ENCODE measurements at regions not wholly inside any gene's neighbourhood (a gene's known extent, or its start where the extent isn't known, plus 50 kb on each side); places are given as distances from the start of the nearest gene placed in this dataset.
"Not testable (repeated sequence)": the region's sequence is repeated elsewhere in the genome, so short reads cannot be mapped to it uniquely, and the experiment has no call there.

- DNase-seq: peak; percentile 38
These were observed 117.0 kb upstream of the TEX13C start for GRCh38 chrX:125202591-125203248.

DNA sequence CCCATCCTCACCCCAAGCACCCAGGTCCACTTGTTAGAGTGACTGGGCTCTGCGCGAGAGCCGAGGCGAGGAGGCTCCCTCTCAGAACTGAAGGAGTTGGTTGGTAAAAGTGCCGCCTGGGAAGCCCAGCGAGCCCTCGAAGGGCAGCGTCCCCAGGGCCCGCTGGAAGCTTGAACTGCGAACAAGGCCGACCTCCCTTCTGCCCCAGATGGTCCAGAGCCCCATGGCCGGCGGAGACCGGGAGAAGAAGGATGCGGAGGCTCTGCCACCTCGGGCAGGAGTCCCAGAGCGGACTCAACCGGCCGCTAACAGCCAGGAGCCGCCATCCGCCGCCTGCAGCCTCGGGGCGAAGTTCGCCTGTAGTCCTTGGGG is 116.3 kb upstream of the TEX13C start:
- no peak for DNase-seq

GRCh38 chrX:125203737-125204578 is 115.7 kb upstream of the TEX13C start:
- DNase-seq: peak; percentile 74

DNA sequence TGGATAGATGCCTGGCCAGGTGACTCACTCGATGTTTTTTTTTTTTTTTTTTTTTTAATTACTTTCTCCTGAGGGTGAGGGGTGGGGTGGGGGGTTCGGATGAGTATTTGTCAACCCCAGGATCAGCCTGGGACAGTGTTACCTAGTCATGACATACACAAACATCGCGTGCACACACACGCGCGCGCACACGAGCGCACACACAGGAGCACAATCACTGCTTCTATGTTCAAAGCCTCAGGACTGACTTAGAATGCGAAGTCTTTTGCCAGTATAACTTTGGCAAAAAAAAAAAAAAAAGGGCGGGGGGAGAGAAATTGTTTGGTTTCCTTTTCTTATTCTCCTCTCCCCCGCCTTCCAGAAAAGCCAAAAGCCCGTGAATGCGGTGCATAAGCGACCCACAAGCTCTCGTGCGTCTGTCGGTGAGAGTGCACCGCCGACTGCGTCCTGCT is 115.0 kb upstream of the TEX13C start:
- peak; percentile 64 for DNase-seq

GRCh38 chrX:125205133-125205917 is 114.3 kb upstream of the TEX13C start:
- DNase-seq: peak; percentile 88

DNA sequence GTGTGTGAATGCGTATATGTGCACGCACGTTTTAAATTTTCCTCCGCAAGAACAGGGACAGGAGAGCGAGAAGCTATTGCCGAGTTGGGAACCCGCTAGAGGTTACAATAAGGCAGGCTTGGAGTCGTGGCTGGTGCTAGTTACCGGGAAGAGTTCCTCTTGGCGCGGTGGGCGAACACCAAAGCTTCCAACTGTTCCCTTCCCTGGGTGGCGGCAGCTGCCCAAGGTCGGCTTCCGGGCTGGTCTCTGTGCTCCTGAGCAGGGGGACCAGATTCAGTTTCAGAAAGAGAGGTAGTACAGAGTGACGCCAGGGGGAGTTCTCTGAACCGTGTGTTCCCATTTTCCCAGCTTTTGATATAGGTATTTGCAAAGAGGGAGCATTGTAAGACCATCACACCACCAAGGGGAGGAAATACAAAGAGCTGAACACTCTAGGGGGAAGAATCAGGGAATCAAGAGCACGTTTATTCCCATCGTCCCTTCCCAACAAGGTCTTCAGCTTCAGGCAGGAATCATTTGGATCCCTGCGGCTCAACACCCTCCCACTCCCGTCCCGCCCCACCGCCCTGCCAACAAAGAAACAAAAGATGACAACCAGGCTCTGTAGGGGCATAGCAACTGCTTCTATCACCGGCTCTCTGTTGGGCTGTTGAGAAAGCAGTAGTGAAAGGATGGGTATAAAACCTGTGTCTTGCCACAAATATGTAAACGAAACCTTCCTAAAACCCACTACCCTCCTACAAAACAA is 113.6 kb upstream of the TEX13C start:
- peak; percentile 75 for DNase-seq

- no peak for DNase-seq
These were observed 109.5 kb upstream of the TEX13C start for GRCh38 chrX:125210146-125210545.

DNA sequence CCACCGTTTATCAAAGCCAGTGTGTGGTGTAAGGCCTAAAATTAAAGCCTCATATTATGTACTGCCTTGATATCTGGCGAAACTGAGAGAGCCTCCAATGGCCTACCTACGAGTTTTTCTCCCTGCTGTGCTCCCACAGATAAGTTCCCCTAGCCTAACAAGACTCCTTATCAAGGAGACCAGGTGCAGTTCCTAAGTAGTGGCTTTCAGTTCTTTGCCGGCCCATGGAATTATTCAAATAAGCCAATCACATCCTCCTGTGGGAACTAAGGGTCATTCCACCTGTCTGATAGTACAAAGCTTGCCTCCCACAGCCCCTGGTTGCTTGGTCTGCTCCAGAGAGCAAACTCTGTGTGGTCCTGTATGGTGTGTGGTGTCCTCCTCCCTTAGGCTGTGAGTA is 99.8 kb upstream of the TEX13C start:
- DNase-seq: no peak

GRCh38 chrX:125236955-125237354 is 82.7 kb upstream of the TEX13C start:
- DNase-seq: no peak

GRCh38 chrX:125248931-125249330 is 70.7 kb upstream of the TEX13C start:
- no peak for DNase-seq

DNA sequence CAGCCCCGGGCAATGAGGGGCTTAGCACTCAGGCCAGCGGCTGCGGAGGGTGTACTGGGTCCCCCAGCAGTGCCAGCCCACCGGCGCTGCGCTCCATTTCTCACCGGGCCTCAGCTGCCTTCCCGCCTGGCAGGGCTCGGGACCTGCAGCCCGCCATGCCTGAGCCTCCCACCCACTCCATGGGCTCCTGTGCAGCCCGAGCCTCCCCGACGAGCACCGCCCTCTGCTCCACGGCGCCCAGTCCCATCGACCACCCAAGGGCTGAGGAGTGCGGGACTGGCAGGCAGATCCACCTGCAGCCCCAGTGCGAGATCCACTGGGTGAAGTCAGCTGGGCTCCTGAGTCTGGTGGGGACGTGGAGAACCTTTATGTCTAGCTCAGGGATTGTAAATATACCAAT is 63.9 kb upstream of the TEX13C start:
- DNase-seq: not testable (repeated sequence)

DNA sequence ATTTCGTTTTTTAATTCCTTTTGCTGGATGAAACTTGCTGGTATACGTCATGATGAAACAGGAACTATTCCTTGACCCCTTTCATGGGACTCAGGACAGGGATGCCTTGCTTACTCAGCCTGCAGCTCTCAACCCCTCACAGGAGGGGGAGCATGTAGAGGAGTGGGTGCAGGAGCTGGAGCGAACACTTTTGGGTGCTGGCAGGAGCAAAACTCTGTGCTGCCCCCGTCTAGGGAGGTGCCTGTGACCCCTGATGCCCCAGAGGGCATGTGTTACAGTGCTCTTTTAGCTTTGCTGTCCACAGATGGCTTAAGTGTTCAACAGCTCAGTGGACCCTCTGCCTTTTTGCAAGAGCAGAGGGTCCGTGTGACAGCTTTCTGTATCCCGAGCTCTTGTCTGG is 56.8 kb upstream of the TEX13C start:
- no peak for DNase-seq

- no peak for DNase-seq
These were observed 53.5 kb upstream of the TEX13C start for GRCh38 chrX:125266153-125266660.
